Natural killer cell (primary cell): ENCODE measurements at regions not wholly inside any gene's neighbourhood (a gene's known extent, or its start where the extent isn't known, plus 50 kb on each side); places are given as distances from the start of the nearest gene placed in this dataset.

ENCODE experiments used
- ATAC-seq, 3 donors: fragments of 150-1000 bp in 2 of 3; fragments of 200-7000 bp in 1 of 3; cut with Tn5 transposase; 1 replicate in 1 of 3; 2 replicates in 2 of 3; pipeline ENCODE4 v1.10.0; 2021; ENCODE audit warnings: mild to moderate bottlenecking in 2 of 3, moderate library complexity in 2 of 3
- DNase-seq, 2 donors: peaks; one replicate each; pipeline versions ENCODE4 v3.0.0 to v3.0.0-alpha.2; 2013 to 2021; ENCODE audit warnings: mixed read lengths in 1 of 2
- H3K27ac ChIP-seq: one replicate; pipeline ENCODE4 v1.5.1; 2013; ENCODE audit warnings: mild to moderate bottlenecking, low read length
- H3K27me3 ChIP-seq: one replicate; pipeline ENCODE4 v1.6.1; 2013; ENCODE audit warnings: low read length; ENCODE audit not compliant: control insufficient read depth, insufficient read depth
- H3K36me3 ChIP-seq: one replicate; pipeline ENCODE4 v1.6.1; 2013; ENCODE audit warnings: low read length; ENCODE audit not compliant: control insufficient read depth, insufficient read depth
- H3K4me1 ChIP-seq: one replicate; pipeline ENCODE4 v1.6.1; 2013; ENCODE audit warnings: low read length; ENCODE audit not compliant: control insufficient read depth, insufficient read depth
- H3K4me3 ChIP-seq: one replicate; pipeline ENCODE4 v1.5.1; 2013; ENCODE audit warnings: low read length
- H3K9me3 ChIP-seq: one replicate; pipeline ENCODE4 v1.6.1; 2013; ENCODE audit warnings: low read length; ENCODE audit not compliant: control insufficient read depth, insufficient read depth
- H3K27ac Mint-ChIP-seq, 2 donors: one replicate each; pipeline ENCODE4 v1.8.0; 2022; ENCODE audit warnings: mild to moderate bottlenecking in 2 of 2, mixed read lengths in 2 of 2, moderate library complexity in 1 of 2
- H3K27me3 Mint-ChIP-seq, 2 donors: one replicate each; pipeline ENCODE4 v1.8.0; 2022; ENCODE audit warnings: low read depth in 2 of 2, mixed read lengths in 2 of 2
- H3K36me3 Mint-ChIP-seq: one replicate; pipeline ENCODE4 v1.8.0; 2022; ENCODE audit warnings: mixed read lengths
- H3K4me1 Mint-ChIP-seq, 2 donors: one replicate each; pipeline ENCODE4 v1.8.0; 2022; ENCODE audit warnings: mixed read lengths in 2 of 2
- H3K4me3 Mint-ChIP-seq: one replicate; pipeline ENCODE4 v1.8.0; 2022; ENCODE audit warnings: mild to moderate bottlenecking, moderate library complexity, mixed read lengths
- H3K9me3 Mint-ChIP-seq, 2 donors: one replicate each; pipeline ENCODE4 v1.8.0; 2022; ENCODE audit warnings: mixed read lengths in 2 of 2
- WGBS: methylation state at CpG from one replicate; pipeline ENCODE4 v1.1.7; 2013; ENCODE audit warnings: missing lambda C conversion rate; ENCODE audit not compliant: insufficient coverage; 5-methylcytosine and 5-hydroxymethylcytosine counted together
- intact Hi-C: fragments of 100-400 bp; cut with micrococcal nuclease; formaldehyde crosslinking; loops from one replicate; pipeline ENCODE4 v1.14.2; 2022
- TF ChIP-seq, protein P1 (sequence below): fragments of 200-600 bp; IDR thresholded peaks from one replicate; pipeline ENCODE4 v1.8.0; 2022; ENCODE audit warnings: antibody characterized with exemption

DNA sequence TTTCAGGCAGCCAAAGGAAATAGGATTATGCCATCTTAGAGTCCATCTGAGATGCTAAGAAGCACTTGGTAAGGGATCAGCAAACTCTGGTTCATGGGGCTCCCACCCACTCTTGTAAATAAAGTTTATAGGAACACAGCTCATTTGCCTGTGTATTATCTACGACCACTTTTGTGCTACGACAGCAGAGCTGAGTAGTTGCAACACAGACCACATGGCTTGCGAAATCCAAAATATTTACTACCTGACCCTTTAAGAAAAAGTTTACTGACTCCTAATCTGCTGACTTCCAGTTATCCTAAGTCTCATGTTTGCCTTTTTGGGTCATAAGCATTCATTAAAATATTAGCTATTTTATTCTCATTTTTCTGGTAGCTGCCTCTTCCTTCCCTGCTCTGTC, 859.0 kb downstream of the QKI start:
- DNase-seq (no peak), ATAC-seq (no peak)
- Histone ChIP-seq H3K9me3 (no peaks in the 10 kb centered on the region), H3K4me3 (no peak overlapping the region), H3K36me3 (no peaks in the 10 kb centered on the region), H3K4me1 (no peaks in the 10 kb centered on the region), H3K27ac (no peak overlapping the region), H3K27me3 (no peaks in the 10 kb centered on the region)
- Mint-ChIP-seq H3K27ac (no peak overlapping the region), H3K27me3 (no peaks in the 10 kb centered on the region), H3K9me3 (peaks cover 8 to 9% of the 10 kb centered on the region in 2 donors), H3K4me3 (no peak overlapping the region), H3K36me3 (no peaks in the 10 kb centered on the region), H3K4me1 (no peaks in the 10 kb centered on the region)
- intact Hi-C loops, result no loop called here
- WGBS, result 82% methylated on average over 3 of the region's 3 CpGs
- TF ChIP-seq, protein P1, sequence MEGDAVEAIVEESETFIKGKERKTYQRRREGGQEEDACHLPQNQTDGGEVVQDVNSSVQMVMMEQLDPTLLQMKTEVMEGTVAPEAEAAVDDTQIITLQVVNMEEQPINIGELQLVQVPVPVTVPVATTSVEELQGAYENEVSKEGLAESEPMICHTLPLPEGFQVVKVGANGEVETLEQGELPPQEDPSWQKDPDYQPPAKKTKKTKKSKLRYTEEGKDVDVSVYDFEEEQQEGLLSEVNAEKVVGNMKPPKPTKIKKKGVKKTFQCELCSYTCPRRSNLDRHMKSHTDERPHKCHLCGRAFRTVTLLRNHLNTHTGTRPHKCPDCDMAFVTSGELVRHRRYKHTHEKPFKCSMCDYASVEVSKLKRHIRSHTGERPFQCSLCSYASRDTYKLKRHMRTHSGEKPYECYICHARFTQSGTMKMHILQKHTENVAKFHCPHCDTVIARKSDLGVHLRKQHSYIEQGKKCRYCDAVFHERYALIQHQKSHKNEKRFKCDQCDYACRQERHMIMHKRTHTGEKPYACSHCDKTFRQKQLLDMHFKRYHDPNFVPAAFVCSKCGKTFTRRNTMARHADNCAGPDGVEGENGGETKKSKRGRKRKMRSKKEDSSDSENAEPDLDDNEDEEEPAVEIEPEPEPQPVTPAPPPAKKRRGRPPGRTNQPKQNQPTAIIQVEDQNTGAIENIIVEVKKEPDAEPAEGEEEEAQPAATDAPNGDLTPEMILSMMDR, result no peak

DNA sequence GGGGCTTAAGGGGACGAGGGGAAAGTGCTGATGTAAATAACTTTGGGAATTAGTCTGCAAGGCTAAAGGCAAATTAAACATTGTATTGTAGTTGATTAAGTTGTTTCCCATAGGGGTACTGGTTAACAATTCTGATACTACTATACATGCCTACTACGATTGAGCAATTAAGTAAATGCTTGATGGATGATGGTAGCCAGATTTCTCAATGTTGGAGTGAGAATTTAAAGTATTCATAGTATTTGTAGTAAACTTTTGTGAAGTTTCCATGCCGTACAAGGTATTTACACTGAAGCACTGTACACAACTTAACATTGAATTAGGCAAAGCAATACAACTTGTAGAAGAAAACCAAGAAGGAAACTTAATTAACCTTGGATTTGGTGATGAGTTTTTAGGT, 852.3 kb downstream of the QKI start:
- TF ChIP-seq, protein P1, result no peak
- Histone ChIP-seq H3K27ac (no peak overlapping the region), H3K9me3 (no peaks in the 10 kb centered on the region), H3K36me3 (no peaks in the 10 kb centered on the region), H3K4me1 (no peaks in the 10 kb centered on the region), H3K4me3 (no peak overlapping the region), H3K27me3 (no peaks in the 10 kb centered on the region)
- no peaks in the 10 kb centered on the region for H3K27me3 Mint-ChIP-seq
- peaks cover 2% of the 10 kb centered on the region in 2 donors for H3K9me3 Mint-ChIP-seq
- no peaks in the 10 kb centered on the region for H3K4me1 Mint-ChIP-seq
- no peaks in the 10 kb centered on the region for H3K36me3 Mint-ChIP-seq
- intact Hi-C loops, result no loop called here
- ATAC-seq (no peak), DNase-seq (no peak)
- 67% methylated on average over 1 of the region's 3 CpGs for WGBS
- no peak overlapping the region for H3K4me3 Mint-ChIP-seq
- H3K27ac Mint-ChIP-seq, result no peak overlapping the region

DNA sequence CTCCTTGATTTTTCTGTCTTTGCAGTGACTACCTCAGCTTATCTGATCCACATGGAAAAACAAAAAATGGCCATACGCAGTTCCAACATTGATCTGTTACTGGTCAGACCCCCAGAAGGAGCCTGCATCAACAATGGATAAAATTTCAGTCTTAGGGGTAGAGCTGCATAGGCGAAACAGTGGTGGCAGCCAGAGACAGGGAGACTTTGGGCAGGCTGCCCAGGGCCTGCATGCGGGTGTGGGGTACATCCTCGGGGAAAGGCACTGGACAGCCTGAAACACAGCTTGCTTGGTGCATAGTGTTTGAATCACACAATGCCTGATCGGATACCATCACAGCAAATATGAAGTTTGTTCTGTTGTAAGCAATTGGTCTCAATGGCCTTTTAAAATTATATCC, 847.8 kb downstream of the QKI start:
- H3K4me3 ChIP-seq, result no peak overlapping the region
- H3K4me1 Mint-ChIP-seq, result no peaks in the 10 kb centered on the region
- H3K36me3 Mint-ChIP-seq, result no peaks in the 10 kb centered on the region
- TF ChIP-seq, protein P1, result no peak
- intact Hi-C loops, result no loop called here
- H3K27ac ChIP-seq, result no peak overlapping the region
- H3K9me3 Mint-ChIP-seq, result peaks cover 2 to 3% of the 10 kb centered on the region in 2 donors
- H3K36me3 ChIP-seq, result no peaks in the 10 kb centered on the region
- no peaks in the 10 kb centered on the region for H3K9me3 ChIP-seq
- H3K27me3 ChIP-seq, result no peaks in the 10 kb centered on the region
- H3K27ac Mint-ChIP-seq, result no peak overlapping the region
- no peaks in the 10 kb centered on the region for H3K27me3 Mint-ChIP-seq
- no peak for ATAC-seq
- WGBS, result 86% methylated on average over 5 of the region's 5 CpGs
- no peak for DNase-seq
- H3K4me1 ChIP-seq, result no peaks in the 10 kb centered on the region
- H3K4me3 Mint-ChIP-seq, result no peak overlapping the region

DNA sequence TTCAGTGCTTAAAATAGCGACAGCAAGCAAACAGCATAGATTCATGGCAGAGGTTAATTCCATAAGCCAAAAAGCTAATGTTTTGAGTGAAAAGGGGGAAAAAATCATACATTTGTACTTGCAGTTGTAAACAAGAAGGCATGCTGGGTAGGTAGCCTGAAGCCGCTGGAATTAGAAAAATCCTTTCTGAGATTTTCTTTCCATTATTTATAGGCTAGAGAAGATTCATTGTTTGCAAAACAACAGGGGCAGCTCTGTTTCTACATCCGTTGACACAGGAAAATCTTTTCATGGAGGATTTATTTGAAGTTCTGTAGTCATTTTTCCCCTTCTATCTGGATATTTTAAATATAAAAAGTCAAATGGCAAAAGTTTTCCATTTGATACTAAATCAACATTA, 843.9 kb downstream of the QKI start:
- WGBS, result 85% methylated on average over 2 of the region's 3 CpGs

More for the DNA sequence above, 843.9 kb downstream of the QKI start:
- H3K4me1 ChIP-seq, result no peaks in the 10 kb centered on the region
- H3K4me3 ChIP-seq, result no peak overlapping the region
- no peaks in the 10 kb centered on the region for H3K27me3 ChIP-seq
- no peaks in the 10 kb centered on the region for H3K9me3 ChIP-seq
- H3K36me3 ChIP-seq, result no peaks in the 10 kb centered on the region
- TF ChIP-seq, protein P1, result no peak
- H3K4me1 Mint-ChIP-seq, result no peaks in the 10 kb centered on the region
- peaks cover 7% of the 10 kb centered on the region in 2 donors for H3K9me3 Mint-ChIP-seq
- intact Hi-C loops, result no loop called here
- DNase-seq (no peak), ATAC-seq (no peak)
- no peaks in the 10 kb centered on the region for H3K36me3 Mint-ChIP-seq
- no peak overlapping the region for H3K4me3 Mint-ChIP-seq
- no peak overlapping the region for H3K27ac Mint-ChIP-seq
- H3K27me3 Mint-ChIP-seq, result no peaks in the 10 kb centered on the region
- no peak overlapping the region for H3K27ac ChIP-seq
